GM12872 (cell line): ENCODE measurements at regions not wholly inside any gene's neighbourhood (a gene's known extent, or its start where the extent isn't known, plus 50 kb on each side); places are given as distances from the start of the nearest gene placed in this dataset.

Experiments
- TF ChIP-seq, protein P1 (sequence below): IDR thresholded peaks from 3 replicates; pipeline ENCODE4 v1.5.1; 2011; ENCODE audit warnings: low read depth, mild to moderate bottlenecking, low read length, moderate library complexity; ENCODE audit not compliant: insufficient read depth

DNA sequence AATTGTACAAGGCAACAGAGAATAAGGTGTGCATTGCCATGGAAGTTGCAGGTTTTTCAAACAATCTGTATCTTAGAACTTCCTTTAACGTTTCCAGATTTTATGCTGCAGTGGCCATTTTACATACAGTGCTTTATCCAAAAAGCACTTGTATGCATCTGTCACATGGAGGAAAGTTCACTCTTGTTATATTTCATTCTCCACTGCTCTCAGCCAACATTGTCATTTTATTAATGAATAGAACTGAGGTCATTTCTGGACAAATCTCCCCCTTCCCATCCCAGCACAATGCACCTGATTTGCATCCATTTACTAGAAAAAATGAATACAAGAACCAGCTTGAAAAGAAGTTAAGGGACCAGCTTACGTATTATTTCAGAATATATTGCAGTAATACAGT is 342.0 kb downstream of the USP25 start:
- TF ChIP-seq, protein P1, sequence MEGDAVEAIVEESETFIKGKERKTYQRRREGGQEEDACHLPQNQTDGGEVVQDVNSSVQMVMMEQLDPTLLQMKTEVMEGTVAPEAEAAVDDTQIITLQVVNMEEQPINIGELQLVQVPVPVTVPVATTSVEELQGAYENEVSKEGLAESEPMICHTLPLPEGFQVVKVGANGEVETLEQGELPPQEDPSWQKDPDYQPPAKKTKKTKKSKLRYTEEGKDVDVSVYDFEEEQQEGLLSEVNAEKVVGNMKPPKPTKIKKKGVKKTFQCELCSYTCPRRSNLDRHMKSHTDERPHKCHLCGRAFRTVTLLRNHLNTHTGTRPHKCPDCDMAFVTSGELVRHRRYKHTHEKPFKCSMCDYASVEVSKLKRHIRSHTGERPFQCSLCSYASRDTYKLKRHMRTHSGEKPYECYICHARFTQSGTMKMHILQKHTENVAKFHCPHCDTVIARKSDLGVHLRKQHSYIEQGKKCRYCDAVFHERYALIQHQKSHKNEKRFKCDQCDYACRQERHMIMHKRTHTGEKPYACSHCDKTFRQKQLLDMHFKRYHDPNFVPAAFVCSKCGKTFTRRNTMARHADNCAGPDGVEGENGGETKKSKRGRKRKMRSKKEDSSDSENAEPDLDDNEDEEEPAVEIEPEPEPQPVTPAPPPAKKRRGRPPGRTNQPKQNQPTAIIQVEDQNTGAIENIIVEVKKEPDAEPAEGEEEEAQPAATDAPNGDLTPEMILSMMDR, result no peak

DNA sequence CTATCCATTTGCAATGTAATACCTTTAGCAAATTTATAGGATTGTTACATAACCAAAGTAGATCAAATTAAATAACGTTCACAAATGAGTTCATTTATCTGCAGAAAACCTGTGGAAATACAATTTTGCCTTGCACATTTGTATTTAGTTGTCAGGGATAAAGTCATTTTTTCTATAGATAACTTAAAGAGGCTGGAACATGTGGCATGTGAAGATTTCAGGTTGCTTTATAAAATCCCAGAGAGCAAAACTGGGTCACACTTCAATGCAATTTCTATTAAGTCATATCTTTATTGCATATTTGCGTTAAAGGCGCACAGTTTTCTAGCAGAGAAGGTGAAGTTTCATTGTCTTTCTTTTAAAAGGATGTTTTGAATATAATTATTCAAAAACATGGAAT is 342.4 kb downstream of the USP25 start:
- TF ChIP-seq, protein P1, result no peak

DNA sequence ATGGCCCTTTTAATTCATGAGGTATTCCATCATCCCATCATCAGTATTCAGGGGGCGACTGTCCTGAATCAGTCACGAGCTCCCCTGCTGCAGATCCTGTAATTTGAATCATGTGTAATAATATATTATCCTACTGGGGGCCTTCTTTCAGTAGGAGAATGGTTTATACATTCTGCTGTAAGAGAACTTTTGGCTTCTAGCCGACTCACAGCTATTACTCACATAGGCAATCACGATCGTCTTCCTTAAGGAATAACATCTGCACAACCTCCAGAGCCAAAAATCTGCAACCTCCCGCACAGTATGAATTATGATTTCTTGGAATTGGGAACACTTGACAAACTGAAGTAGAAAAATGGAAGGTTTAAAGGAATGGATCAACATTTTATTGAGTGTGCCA is 343.0 kb downstream of the USP25 start:
- TF ChIP-seq, protein P1, result no peak

DNA sequence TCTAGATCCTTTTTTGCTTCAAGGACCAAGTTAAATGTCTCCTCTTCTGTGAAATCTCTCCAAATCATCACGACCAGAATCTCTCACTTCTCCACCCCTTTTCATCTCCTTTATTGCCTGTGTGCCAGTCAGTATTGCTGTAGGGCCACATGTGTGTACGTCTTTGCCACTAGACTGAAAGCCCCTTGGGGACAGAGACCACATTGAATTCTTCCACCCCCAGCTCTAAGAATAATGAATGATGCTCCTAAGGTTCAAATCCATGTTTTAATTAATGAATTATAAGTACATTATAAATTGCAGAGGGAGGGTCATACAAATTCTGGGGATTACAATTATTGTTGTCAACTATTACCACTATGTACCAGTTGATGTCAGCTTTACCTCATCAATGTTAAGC is 343.8 kb downstream of the USP25 start:
- TF ChIP-seq, protein P1, result no peak

DNA sequence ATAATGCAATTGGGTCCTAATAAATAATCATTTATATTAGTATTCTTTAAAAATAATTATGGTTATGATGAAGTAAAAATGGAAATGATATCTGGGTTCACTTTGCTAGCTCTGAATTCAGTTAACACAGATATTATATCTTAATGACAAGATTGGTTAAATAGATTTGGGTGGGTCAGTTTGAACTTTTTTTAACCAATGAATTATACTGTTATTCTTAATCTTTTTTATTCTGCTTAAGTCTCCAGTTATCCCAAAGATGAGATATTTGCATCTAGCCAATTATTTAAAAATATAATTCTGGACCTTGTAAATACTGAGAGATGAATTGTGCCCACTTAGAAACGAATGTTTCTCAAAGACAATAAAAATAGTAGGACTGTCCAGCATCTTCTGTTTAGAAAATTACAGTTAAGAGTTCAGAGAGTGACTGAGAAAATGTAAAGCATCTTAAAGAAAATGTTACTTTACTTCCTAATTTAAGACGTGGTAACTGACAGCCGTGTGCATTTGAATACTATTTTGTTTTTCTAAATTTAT is 345.2 kb downstream of the USP25 start:
- TF ChIP-seq, protein P1, result no peak

DNA sequence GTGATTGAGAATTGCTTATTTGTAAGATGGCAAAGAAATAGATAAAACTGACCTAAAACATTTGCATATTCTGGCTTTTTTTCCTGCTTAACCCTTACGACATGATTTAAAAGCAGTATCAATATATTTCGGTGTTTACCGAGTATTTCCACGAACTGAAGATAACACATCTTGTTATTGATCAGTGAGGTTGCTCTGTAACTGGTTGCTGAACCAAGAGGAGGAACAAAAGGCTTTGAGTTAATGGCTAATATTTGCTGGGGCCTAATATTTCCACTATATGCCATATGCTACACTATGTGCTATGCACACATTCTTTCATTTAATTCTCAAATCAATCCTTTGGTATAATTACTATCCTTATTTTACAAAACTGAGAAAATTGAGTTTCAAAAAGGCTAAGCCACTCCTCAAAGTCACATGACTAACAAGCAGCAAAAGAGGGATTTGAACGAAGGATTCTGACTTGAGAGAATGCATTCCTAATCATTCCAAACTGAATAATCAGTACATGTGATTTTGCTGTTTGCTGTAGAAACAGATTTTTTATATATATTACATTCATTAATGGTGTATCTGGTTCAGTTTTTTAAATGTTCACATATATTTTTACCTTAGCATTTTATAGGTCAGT is 346.0 kb downstream of the USP25 start:
- TF ChIP-seq, protein P1, result no peak

DNA sequence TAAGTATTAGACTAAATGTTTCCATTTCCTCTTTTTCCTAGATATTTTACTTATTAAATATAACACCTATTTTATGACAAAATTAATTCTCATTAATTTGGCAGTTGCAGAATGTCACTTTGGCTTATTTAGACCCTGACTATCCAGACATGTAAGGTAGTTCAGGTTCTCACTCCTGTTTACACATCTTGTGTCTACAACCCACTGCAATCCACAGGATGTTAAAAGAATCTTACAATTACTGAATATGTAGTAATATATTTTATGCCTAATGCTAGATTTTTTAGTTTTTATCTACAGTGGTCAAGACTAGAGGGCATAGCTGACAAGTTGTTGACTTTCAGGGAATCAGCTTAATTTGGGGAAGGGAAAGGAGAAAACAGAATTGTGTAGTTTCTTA is 346.7 kb downstream of the USP25 start:
- TF ChIP-seq, protein P1, result no peak
